HCT116 (cell line): ENCODE measurements at regions not wholly inside any gene's neighbourhood (a gene's known extent, or its start where the extent isn't known, plus 50 kb on each side); places are given as distances from the start of the nearest gene placed in this dataset.

ENCODE experiments used
- ATAC-seq: fragments of 200-7000 bp; cut with Tn5 transposase; 2 replicates; pipeline ENCODE4 v1.9.1; 2020; ENCODE audit warnings: mild to moderate bottlenecking, moderate library complexity
- BruUV-seq: library from RNA; stranded (reverse); fragments of 400-500 nt; replicated peaks from 2 replicates; lab custom pipeline; 2021; lab: Mats Ljungman, UMichigan
- CTCF ChIA-PET: fragments of 300-600 bp; sonication (Branson Sonifier 250); formaldehyde crosslinking; loops from one replicate; lab custom pipeline; 2021; ENCODE audit warnings: antibody characterized with exemption; lab: Charles Lee
- POLR2A ChIA-PET: fragments of 300-600, 350-600 bp; sonication (Branson Sonifier 250); formaldehyde crosslinking; loops from one replicate; lab custom pipeline; 2021; ENCODE audit warnings: antibody characterized with exemption; lab: Charles Lee
- RAD21 ChIA-PET, 2 experiments: fragments of 300-600 bp; sonication (Branson Sonifier 250); formaldehyde crosslinking; loops; one replicate each; lab custom pipeline; 2023; ENCODE audit warnings: low total read pairs in 2 of 2; ENCODE audit not compliant: uncharacterized antibody in 2 of 2, unreplicated experiment in 2 of 2, low non-redundant PET in 1 of 2; lab: Charles Lee
- DNase-seq: peaks from one replicate; pipeline ENCODE4 v3.0.0-alpha.2; 2010; ENCODE audit warnings: low read depth, low spot score
- H2AFZ ChIP-seq: fragments of 200-600 bp; shearing (Covaris generic), sonication (generic); 2 replicates; pipeline ENCODE4 v1.6.1; 2017; ENCODE audit warnings: low read depth, mixed run types, mixed read lengths, antibody characterized with exemption, low read length; ENCODE audit not compliant: poor library complexity, severe bottlenecking
- H3K27ac ChIP-seq: 2 replicates; pipeline ENCODE4 v1.5.1; 2012; ENCODE audit warnings: low read depth, low read length
- H3K27me3 ChIP-seq: fragments of 200-600 bp; sonication (generic); 2 replicates; pipeline ENCODE4 v1.6.1; 2016; ENCODE audit warnings: mixed run types, low read length, mixed read lengths; ENCODE audit not compliant: insufficient read depth
- H3K36me3 ChIP-seq, 2 experiments: fragments of 200-500 bp in 1 of 2; fragments of 200-600 bp in 1 of 2; sonication (Bioruptor generic) in 1 of 2; sonication (generic) in 1 of 2; 2 replicates each; pipeline versions ENCODE4 v1.5.1 to v1.6.1; 2014 to 2016; ENCODE audit warnings: low read length in 2 of 2, inconsistent platforms in 1 of 2, mixed read lengths in 1 of 2, mixed run types in 1 of 2; ENCODE audit not compliant: insufficient read depth in 2 of 2, control insufficient read depth in 1 of 2
- H3K4me1 ChIP-seq, 2 experiments: fragments of 200-600 bp in 1 of 2; sonication (generic) in 1 of 2; 2 replicates each; pipeline versions ENCODE4 v1.5.1 to v1.6.1; 2012 to 2017; ENCODE audit warnings: low read length in 2 of 2, inconsistent platforms in 1 of 2, mild to moderate bottlenecking in 1 of 2, mixed read lengths in 1 of 2, mixed run types in 1 of 2, moderate library complexity in 1 of 2; ENCODE audit not compliant: insufficient read depth in 2 of 2, control insufficient read depth in 1 of 2
- H3K4me2 ChIP-seq: fragments of 200-600 bp; sonication (generic); 2 replicates; pipeline ENCODE4 v1.6.1; 2017; ENCODE audit warnings: mixed run types, low read length, mixed read lengths
- H3K4me3 ChIP-seq, 2 experiments: fragments of 200-600 bp in 1 of 2; sonication (generic) in 1 of 2; replicated peaks in 1 of 2; 2 replicates each; pipeline ENCODE4 v1.5.1; 2011 to 2016; ENCODE audit warnings: low read length in 2 of 2, control low read depth in 1 of 2, low read depth in 1 of 2, mild to moderate bottlenecking in 1 of 2, mixed read lengths in 1 of 2, mixed run types in 1 of 2
- H3K79me2 ChIP-seq: fragments of 200-600 bp; sonication (generic); 2 replicates; pipeline ENCODE4 v1.6.1; 2017; ENCODE audit warnings: mild to moderate bottlenecking, mixed run types, low read length, moderate library complexity, mixed read lengths; ENCODE audit not compliant: insufficient read depth
- H3K9ac ChIP-seq: fragments of 200-600 bp; sonication (generic); 2 replicates; pipeline ENCODE4 v1.6.1; 2016; ENCODE audit warnings: low read length, mixed read lengths
- H3K9me2 ChIP-seq: fragments of 200-600 bp; sonication (generic), shearing (Covaris generic); 2 replicates; pipeline ENCODE4 v1.6.1; 2017; ENCODE audit warnings: mixed run types, mild to moderate bottlenecking, moderate library complexity; ENCODE audit not compliant: insufficient read depth
- H3K9me3 ChIP-seq, 2 experiments: fragments of 200-500 bp in 1 of 2; fragments of 200-600 bp in 1 of 2; sonication (Bioruptor generic) in 1 of 2; sonication (generic) in 1 of 2; 2 replicates each; pipeline ENCODE4 v1.6.1; 2014 to 2017; ENCODE audit warnings: low read length in 2 of 2, mixed read lengths in 2 of 2, inconsistent platforms in 1 of 2, low read depth in 1 of 2, mild to moderate bottlenecking in 1 of 2, mixed run types in 1 of 2, moderate library complexity in 1 of 2; ENCODE audit not compliant: control insufficient read depth in 1 of 2, insufficient read depth in 1 of 2
- H4K20me1 ChIP-seq: fragments of 200-600 bp; sonication (generic), shearing (Covaris generic); 2 replicates; pipeline ENCODE4 v1.6.1; 2017; ENCODE audit warnings: mixed run types, mild to moderate bottlenecking, moderate library complexity; ENCODE audit not compliant: insufficient read depth
- ATF3 ChIP-seq: IDR thresholded peaks from 2 replicates; pipeline ENCODE4 v1.6.1; 2012
- ELF1 ChIP-seq: IDR thresholded peaks from 2 replicates; pipeline ENCODE4 v1.6.1; 2012; ENCODE audit warnings: low read depth, borderline replicate concordance
- EZH2phosphoT487 ChIP-seq: fragments of 200-600 bp; IDR thresholded peaks from 2 replicates; pipeline ENCODE4 v1.6.1; 2018; ENCODE audit warnings: antibody characterized with exemption, borderline replicate concordance
- JUND ChIP-seq: IDR thresholded peaks from 2 replicates; pipeline ENCODE4 v1.6.1; 2012
- MAX ChIP-seq: IDR thresholded peaks from 2 replicates; pipeline ENCODE4 v1.6.1; 2012
- POLR2A ChIP-seq: IDR thresholded peaks from 2 replicates; pipeline ENCODE4 v1.7.0; 2011; ENCODE audit warnings: borderline replicate concordance; ENCODE audit not compliant: insufficient read depth, insufficient read length; ENCODE audit errors: extremely low read depth
- RAD21 ChIP-seq: IDR thresholded peaks from 2 replicates; pipeline ENCODE4 v1.6.1; 2012; ENCODE audit warnings: low read depth, mild to moderate bottlenecking
- REST ChIP-seq: IDR thresholded peaks from 2 replicates; pipeline ENCODE4 v1.6.1; 2012; ENCODE audit warnings: low read depth
- SIN3A ChIP-seq: IDR thresholded peaks from 2 replicates; pipeline ENCODE4 v1.6.1; 2012; ENCODE audit warnings: low read depth
- SP1 ChIP-seq: IDR thresholded peaks from 2 replicates; pipeline ENCODE4 v1.6.1; 2012; ENCODE audit warnings: low read depth
- SRF ChIP-seq: IDR thresholded peaks from 2 replicates; pipeline ENCODE4 v1.6.1; 2012; ENCODE audit warnings: low read depth
- TCF7L2 ChIP-seq: IDR thresholded peaks from 2 replicates; pipeline ENCODE4 v1.7.0; 2011; ENCODE audit warnings: borderline replicate concordance, inconsistent platforms; ENCODE audit not compliant: insufficient read depth, insufficient read length; ENCODE audit errors: extremely low read depth
- ZFX ChIP-seq: fragments of 450-650 bp; IDR thresholded peaks from 2 replicates; pipeline ENCODE4 v1.6.1; 2017
- ZNF274 ChIP-seq: fragments of 200-500 bp; sonication (Bioruptor generic); IDR thresholded peaks from 2 replicates; pipeline ENCODE4 v1.6.1; 2014; ENCODE audit warnings: mild to moderate bottlenecking, low read depth, low read length, inconsistent platforms
- intact Hi-C: fragments of 100-400 bp; cut with micrococcal nuclease; formaldehyde crosslinking; loops from 2 replicates; pipeline ENCODE4 v1.10.0; 2022

- H3K27ac ChIP-seq: no peak overlapping the region
- no peak overlapping the region for H3K4me2 ChIP-seq
- H3K9ac ChIP-seq: no peak overlapping the region
- H3K36me3 ChIP-seq: no peaks in the 10 kb centered on the region
- no peaks in the 10 kb centered on the region for H3K9me2 ChIP-seq
- H3K4me1 ChIP-seq: no peaks in the 10 kb centered on the region
- ChIA-PET RAD21 (no interaction called here), CTCF (no interaction called here), POLR2A (no interaction called here)
- TF ChIP-seq SRF: no peak
- TF ChIP-seq SIN3A: no peak
- TF ChIP-seq ZFX: no peak
- TF ChIP-seq ELF1: no peak
- TF ChIP-seq REST: no peak
- BruUV-seq: no TSS peak
- no peak overlapping the region for H3K4me3 ChIP-seq
- no peaks in the 10 kb centered on the region for H4K20me1 ChIP-seq
- H3K79me2 ChIP-seq: no peaks in the 10 kb centered on the region
- H3K27me3 ChIP-seq: no peaks in the 10 kb centered on the region
- H2AFZ ChIP-seq: no peak overlapping the region
- DNase-seq (no peak), ATAC-seq (no peak)
- no peaks in the 10 kb centered on the region for H3K9me3 ChIP-seq
- intact Hi-C loops: no loop called here
These were observed 156.6 kb upstream of the ALCAM start for GRCh38 chr3:105210141-105210540.

- no peaks in the 10 kb centered on the region for H3K27me3 ChIP-seq
- no peaks in the 10 kb centered on the region for H3K79me2 ChIP-seq
- no peaks in the 10 kb centered on the region for H3K36me3 ChIP-seq
- no peak overlapping the region for H3K9ac ChIP-seq
- ChIA-PET RAD21 (no interaction called here), POLR2A (no interaction called here), CTCF (no interaction called here)
- no TSS peak for BruUV-seq
- H4K20me1 ChIP-seq: no peaks in the 10 kb centered on the region
- TF ChIP-seq EZH2phosphoT487 (no peak), SIN3A (no peak), SP1 (no peak), ELF1 (no peak), JUND (no peak), ZNF274 (no peak), ATF3 (no peak), ZFX (no peak), TCF7L2 (no peak), POLR2A (no peak), REST (no peak), MAX (no peak), RAD21 (no peak)
- H3K27ac ChIP-seq: no peak overlapping the region
- H3K9me3 ChIP-seq: no peaks in the 10 kb centered on the region
- H3K4me1 ChIP-seq: no peaks in the 10 kb centered on the region
- no peak for ATAC-seq
- H3K9me2 ChIP-seq: no peaks in the 10 kb centered on the region
- intact Hi-C loops: no loop called here
- H2AFZ ChIP-seq: no peak overlapping the region
- no peak for DNase-seq
- no peak overlapping the region for H3K4me2 ChIP-seq
- H3K4me3 ChIP-seq: no peak overlapping the region
These were observed 152.1 kb upstream of the ALCAM start for GRCh38 chr3:105214590-105214989.
